ENCODE measurements at regions not wholly inside any gene's neighbourhood (a gene's known extent, or its start where the extent isn't known, plus 50 kb on each side); places are given as distances from the start of the nearest gene placed in this dataset.

DNA sequence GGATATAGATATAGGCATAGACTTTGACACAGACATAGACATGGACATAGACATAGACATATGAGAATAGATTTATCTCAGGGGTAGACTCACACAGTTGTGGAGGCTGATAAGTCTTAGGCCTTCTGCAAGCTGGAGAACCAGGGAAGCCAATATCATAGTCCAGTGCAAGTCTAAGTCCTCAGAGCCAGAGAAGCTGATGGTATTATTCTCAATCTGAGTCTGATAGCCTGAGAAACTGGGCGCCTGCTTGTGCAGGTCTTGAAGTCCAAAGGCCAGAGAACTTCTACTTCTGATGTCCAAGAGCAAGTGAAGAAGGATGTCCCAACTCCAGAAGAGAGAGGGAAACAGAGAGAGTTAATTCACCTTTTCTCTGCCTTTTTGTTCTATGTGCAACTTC, 476.5 kb downstream of the SLC6A15 start:
- TF ChIP-seq POLR2AphosphoS5 (IDR thresholded peaks at IDR 0.05; ENCODE audit: low read depth, low read length) (no peak), TAF1 (IDR thresholded peaks at IDR 0.05; ENCODE audit: borderline replicate concordance, insufficient read depth, low read length) (no peak), SIN3A (IDR thresholded peaks at IDR 0.05; ENCODE audit: borderline replicate concordance, insufficient read depth, low read length) (no peak), FOXP2 (optimal IDR thresholded peaks at IDR 0.05; ENCODE audit: borderline replicate concordance, extremely low read depth, extremely low read length, insufficient read depth) (no peak)
- TF ChIP-seq, protein P1, sequence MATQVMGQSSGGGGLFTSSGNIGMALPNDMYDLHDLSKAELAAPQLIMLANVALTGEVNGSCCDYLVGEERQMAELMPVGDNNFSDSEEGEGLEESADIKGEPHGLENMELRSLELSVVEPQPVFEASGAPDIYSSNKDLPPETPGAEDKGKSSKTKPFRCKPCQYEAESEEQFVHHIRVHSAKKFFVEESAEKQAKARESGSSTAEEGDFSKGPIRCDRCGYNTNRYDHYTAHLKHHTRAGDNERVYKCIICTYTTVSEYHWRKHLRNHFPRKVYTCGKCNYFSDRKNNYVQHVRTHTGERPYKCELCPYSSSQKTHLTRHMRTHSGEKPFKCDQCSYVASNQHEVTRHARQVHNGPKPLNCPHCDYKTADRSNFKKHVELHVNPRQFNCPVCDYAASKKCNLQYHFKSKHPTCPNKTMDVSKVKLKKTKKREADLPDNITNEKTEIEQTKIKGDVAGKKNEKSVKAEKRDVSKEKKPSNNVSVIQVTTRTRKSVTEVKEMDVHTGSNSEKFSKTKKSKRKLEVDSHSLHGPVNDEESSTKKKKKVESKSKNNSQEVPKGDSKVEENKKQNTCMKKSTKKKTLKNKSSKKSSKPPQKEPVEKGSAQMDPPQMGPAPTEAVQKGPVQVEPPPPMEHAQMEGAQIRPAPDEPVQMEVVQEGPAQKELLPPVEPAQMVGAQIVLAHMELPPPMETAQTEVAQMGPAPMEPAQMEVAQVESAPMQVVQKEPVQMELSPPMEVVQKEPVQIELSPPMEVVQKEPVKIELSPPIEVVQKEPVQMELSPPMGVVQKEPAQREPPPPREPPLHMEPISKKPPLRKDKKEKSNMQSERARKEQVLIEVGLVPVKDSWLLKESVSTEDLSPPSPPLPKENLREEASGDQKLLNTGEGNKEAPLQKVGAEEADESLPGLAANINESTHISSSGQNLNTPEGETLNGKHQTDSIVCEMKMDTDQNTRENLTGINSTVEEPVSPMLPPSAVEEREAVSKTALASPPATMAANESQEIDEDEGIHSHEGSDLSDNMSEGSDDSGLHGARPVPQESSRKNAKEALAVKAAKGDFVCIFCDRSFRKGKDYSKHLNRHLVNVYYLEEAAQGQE (IDR thresholded peaks at IDR 0.05; ENCODE audit: insufficient read depth in 1 of 2, low read depth in 2 of 2, low read length in 2 of 2) = no peak

DNA sequence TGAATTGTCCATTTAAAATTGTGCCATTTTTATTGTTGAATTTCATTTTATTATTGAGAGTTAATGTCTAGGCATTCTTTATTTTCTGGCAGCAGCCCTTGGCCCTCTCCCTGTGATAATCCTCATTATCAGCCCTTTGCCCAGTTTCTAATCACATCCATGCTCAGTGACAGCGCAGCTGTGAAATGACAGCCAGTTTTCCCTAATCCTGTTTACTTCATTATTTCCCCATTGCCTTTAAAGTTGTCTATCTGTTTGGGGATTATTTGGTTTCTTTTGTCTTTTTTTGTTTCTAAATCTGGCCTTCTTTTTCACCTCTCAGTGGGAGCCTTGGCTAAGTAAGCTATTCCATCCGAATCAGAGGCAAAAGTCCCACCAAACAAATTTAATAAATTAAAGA, 476.9 kb downstream of the SLC6A15 start:
- TF ChIP-seq SIN3A (IDR thresholded peaks at IDR 0.05; ENCODE audit: borderline replicate concordance, insufficient read depth, low read length) (no peak), POLR2AphosphoS5 (IDR thresholded peaks at IDR 0.05; ENCODE audit: low read depth, low read length) (no peak), FOXP2 (optimal IDR thresholded peaks at IDR 0.05; ENCODE audit: borderline replicate concordance, extremely low read depth, extremely low read length, insufficient read depth) (no peak), TAF1 (IDR thresholded peaks at IDR 0.05; ENCODE audit: borderline replicate concordance, insufficient read depth, low read length) (no peak)
- TF ChIP-seq, protein P1 (IDR thresholded peaks at IDR 0.05; ENCODE audit: insufficient read depth in 1 of 2, low read depth in 2 of 2, low read length in 2 of 2) = no peak

DNA sequence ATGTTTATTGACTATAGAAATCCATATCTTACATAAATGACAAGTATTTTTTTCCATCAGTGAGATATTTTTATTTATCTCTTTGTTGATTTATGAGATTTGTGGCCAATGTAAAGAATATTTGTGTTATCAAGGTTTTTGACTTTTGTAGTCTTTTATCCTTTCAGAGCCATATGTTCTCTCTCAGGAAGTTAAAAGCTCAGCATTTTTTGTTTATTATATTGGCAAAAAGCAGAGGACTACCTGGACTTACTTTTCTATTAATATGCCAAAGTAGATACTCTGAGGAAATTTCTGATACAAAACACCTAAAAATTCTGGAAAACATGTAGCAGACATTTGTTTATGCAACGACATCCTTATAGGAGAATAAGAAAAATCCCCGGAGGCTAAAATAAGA, 490.3 kb downstream of the SLC6A15 start:
- TF ChIP-seq, protein P1 (IDR thresholded peaks at IDR 0.05; ENCODE audit: insufficient read depth in 1 of 2, low read depth in 2 of 2, low read length in 2 of 2) = no peak
- no peak for TF ChIP-seq SIN3A (IDR thresholded peaks at IDR 0.05; ENCODE audit: borderline replicate concordance, insufficient read depth, low read length)
- no peak for TF ChIP-seq TAF1 (IDR thresholded peaks at IDR 0.05; ENCODE audit: borderline replicate concordance, insufficient read depth, low read length)
- TF ChIP-seq POLR2AphosphoS5 (IDR thresholded peaks at IDR 0.05; ENCODE audit: low read depth, low read length) = no peak
- TF ChIP-seq FOXP2 (optimal IDR thresholded peaks at IDR 0.05; ENCODE audit: borderline replicate concordance, extremely low read depth, extremely low read length, insufficient read depth) = no peak

DNA sequence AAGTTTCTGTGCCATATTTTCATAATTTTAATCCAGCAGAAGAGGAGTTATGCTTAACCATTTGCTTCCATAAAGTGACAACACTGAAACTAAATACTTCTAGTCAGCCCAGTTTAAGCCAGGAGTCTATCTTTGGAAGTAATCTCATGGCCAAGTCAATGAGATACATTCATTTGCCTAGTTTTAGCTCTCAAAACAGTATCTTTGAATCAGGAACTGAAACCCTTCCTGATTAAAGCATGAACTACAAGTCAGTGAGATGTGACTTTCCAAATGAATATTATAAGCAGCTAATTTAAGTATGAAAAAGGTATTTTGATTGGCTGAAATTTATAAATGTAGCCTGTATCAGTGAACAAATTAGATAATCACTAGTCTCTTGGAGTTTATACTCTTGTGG, 491.5 kb downstream of the SLC6A15 start:
- TF ChIP-seq SIN3A (IDR thresholded peaks at IDR 0.05; ENCODE audit: borderline replicate concordance, insufficient read depth, low read length) (no peak), TAF1 (IDR thresholded peaks at IDR 0.05; ENCODE audit: borderline replicate concordance, insufficient read depth, low read length) (no peak), FOXP2 (optimal IDR thresholded peaks at IDR 0.05; ENCODE audit: borderline replicate concordance, extremely low read depth, extremely low read length, insufficient read depth) (no peak), POLR2AphosphoS5 (IDR thresholded peaks at IDR 0.05; ENCODE audit: low read depth, low read length) (no peak)
- TF ChIP-seq, protein P1 (IDR thresholded peaks at IDR 0.05; ENCODE audit: insufficient read depth in 1 of 2, low read depth in 2 of 2, low read length in 2 of 2) = no peak

DNA sequence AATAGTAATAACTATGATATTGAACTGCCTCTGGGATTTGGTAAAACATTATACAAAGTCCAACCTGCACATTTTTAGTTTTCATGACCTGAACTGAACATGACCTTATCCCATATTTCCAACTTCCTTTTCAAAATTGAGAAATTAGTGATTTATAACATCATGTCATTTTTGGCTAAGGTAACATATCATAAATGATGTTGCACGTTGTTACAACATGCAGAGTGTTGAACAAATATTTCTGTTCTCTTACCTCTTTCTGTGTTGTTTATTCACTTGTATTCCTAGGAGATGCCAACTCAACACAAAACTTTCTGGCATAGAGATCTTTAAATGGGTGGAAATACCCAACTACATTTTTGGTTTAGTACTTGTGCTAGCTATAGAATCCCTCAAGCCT, 496.0 kb downstream of the SLC6A15 start:
- no peak for TF ChIP-seq FOXP2 (optimal IDR thresholded peaks at IDR 0.05; ENCODE audit: borderline replicate concordance, extremely low read depth, extremely low read length, insufficient read depth)
- no peak for TF ChIP-seq POLR2AphosphoS5 (IDR thresholded peaks at IDR 0.05; ENCODE audit: low read depth, low read length)
- TF ChIP-seq, protein P1 (IDR thresholded peaks at IDR 0.05; ENCODE audit: insufficient read depth in 1 of 2, low read depth in 2 of 2, low read length in 2 of 2) = no peak
- no peak for TF ChIP-seq SIN3A (IDR thresholded peaks at IDR 0.05; ENCODE audit: borderline replicate concordance, insufficient read depth, low read length)
- no peak for TF ChIP-seq TAF1 (IDR thresholded peaks at IDR 0.05; ENCODE audit: borderline replicate concordance, insufficient read depth, low read length)

All from PFSK-1 (cell line).